ENCODE measurements at regions not wholly inside any gene's neighbourhood (a gene's known extent, or its start where the extent isn't known, plus 50 kb on each side); places are given as distances from the start of the nearest gene placed in this dataset.

DNA sequence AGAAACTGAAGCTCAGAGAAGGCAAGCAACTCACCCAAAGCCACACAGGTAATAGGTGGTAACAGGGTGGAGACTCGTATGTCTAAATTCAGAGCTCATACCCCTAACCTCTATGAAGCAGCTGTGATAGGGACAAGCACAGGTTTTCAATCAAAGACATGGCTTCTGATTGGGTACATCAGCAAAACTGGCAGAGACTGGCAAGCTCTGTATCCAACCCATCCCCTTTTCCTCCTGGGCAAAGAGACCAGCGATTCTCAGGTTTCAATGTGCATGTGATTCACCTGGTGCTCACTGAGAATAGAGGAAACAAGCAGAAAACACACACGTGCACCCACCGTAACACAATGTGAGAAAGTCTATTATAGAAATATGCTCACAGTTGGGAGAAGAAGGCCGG, 153.0 kb downstream of the SMIM20 start:
- no peak overlapping the region for H3K18ac ChIP-seq (ENCODE audit: extremely low read depth, low read length)
- no peaks in the 10 kb centered on the region for H3K4me1 ChIP-seq (replicated peaks in 1 of 4; ENCODE audit: control insufficient read depth in 3 of 4, insufficient read depth in 4 of 4, low read length in 3 of 4)
- H2BK20ac ChIP-seq (ENCODE audit: low read length): no peak overlapping the region
- H3K4me3 ChIP-seq (ENCODE audit: extremely low read depth in 1 of 4, insufficient read depth in 2 of 4, low read depth in 3 of 4, low read length in 4 of 4): no peak overlapping the region
- no peaks in the 10 kb centered on the region for H4K20me1 ChIP-seq (replicated peaks in 1 of 2; ENCODE audit: control insufficient read depth in 1 of 2, insufficient read depth in 2 of 2, low read length in 2 of 2)
- H2BK12ac ChIP-seq (ENCODE audit: low read depth, low read length): no peak overlapping the region
- CTCF ChIA-PET (ENCODE audit: partially characterized antibody): interaction anchor here (0.5 to 8.0 kb wide), 20 partner anchors 8 to 655 kb away, joined by 3 to 54 read pairs (median 3); no protein-coding TSS in a partner anchor
- H3K9ac ChIP-seq (replicated peaks in 1 of 4; ENCODE audit: extremely low read depth in 1 of 4, low read depth in 3 of 4, low read length in 3 of 4): no peak overlapping the region
- 0 out of 2 replicates have a peak overlapping the region, but pooled peaks have one; percentile 36 for H2BK15ac ChIP-seq (ENCODE audit: low read length)
- H3K36me3 ChIP-seq (ENCODE audit: control insufficient read depth in 2 of 4, insufficient read depth in 4 of 4, low read length in 3 of 4): no peaks in the 10 kb centered on the region
- FAIRE-seq (no peak), DNase-seq (ENCODE audit: low read depth in 1 of 2, low spot score in 2 of 2) (no peak)
- no peak overlapping the region for H2BK120ac ChIP-seq (replicated peaks; ENCODE audit: low read depth, low read length)
- no peak overlapping the region for H2BK5ac ChIP-seq (ENCODE audit: low read depth, low read length)
- no peak overlapping the region for H2AK5ac ChIP-seq (ENCODE audit: low read depth, low read length)
- POLR2A ChIA-PET (ENCODE audit: partially characterized antibody): interaction anchor here (1.5 kb wide), 1 partner anchor 369 kb away, joined by 3 read pairs; no protein-coding TSS in a partner anchor
- H3K56ac ChIP-seq (replicated peaks; ENCODE audit: insufficient read length, low read depth, low read length): no peak overlapping the region
- TF ChIP-seq SP1 (IDR thresholded peaks at IDR 0.05; ENCODE audit: low read depth, low read length) (0 out of 2 replicates have a peak, but pooled peaks have one; percentile 47), CBX5 (IDR thresholded peaks at IDR 0.05; ENCODE audit: low read depth, low read length) (no peak), BCL11A (IDR thresholded peaks at IDR 0.05; ENCODE audit: low read depth in 2 of 2, low read length in 2 of 2) (no peak), POLR2A (IDR thresholded peaks at IDR 0.05; ENCODE audit: control extremely low read depth in 1 of 2, low read depth in 2 of 2, low read length in 2 of 2) (no peak), GABPA (IDR thresholded peaks at IDR 0.05; ENCODE audit: borderline replicate concordance, insufficient read depth, low read length) (no peak), RNF2 (IDR thresholded peaks at IDR 0.05; ENCODE audit: borderline replicate concordance, low read depth, low read length, missing control alignments, poor library complexity, severe bottlenecking) (no peak)
- H4K91ac ChIP-seq (replicated peaks; ENCODE audit: insufficient read length, low read length): no peak overlapping the region
- H3K27me3 ChIP-seq (replicated peaks in 1 of 4; ENCODE audit: control insufficient read depth in 3 of 4, extremely low read depth in 1 of 4, insufficient read depth in 3 of 4, low read length in 3 of 4): no peaks in the 10 kb centered on the region
- 80% methylated on average over 5 of the region's 5 CpGs; no CpG with 5 or more reads in 1 of the 2 experiments for WGBS, 2 experiments (ENCODE audit: extremely low coverage in 1 of 2, insufficient coverage in 1 of 2, insufficient read length in 1 of 2, insufficient replicate concordance in 2 of 2, low coverage in 1 of 2, low lambda C conversion rate in 2 of 2, missing lambda C conversion rate in 1 of 2)
- no peak overlapping the region for H3K14ac ChIP-seq (ENCODE audit: insufficient read length)
- H3K23me2 ChIP-seq (ENCODE audit: low read depth, low read length): no peaks in the 10 kb centered on the region; the same call in 1 of the 2 replicates
- H2AFZ ChIP-seq (ENCODE audit: low read length): 0 out of 2 replicates have a peak overlapping the region, but pooled peaks have one; percentile 73
- H3K79me1 ChIP-seq (ENCODE audit: low read depth, low read length): no peaks in the 10 kb centered on the region; the same call in 1 of the 2 replicates
- H3K4ac ChIP-seq (replicated peaks; ENCODE audit: insufficient read length, low read depth, low read length): no peak overlapping the region
- H4K8ac ChIP-seq (ENCODE audit: extremely low read depth, insufficient read depth, low read length): no peak overlapping the region
- H3K79me2 ChIP-seq (ENCODE audit: control insufficient read depth in 1 of 2, insufficient read depth in 2 of 2, low read length in 2 of 2): no peaks in the 10 kb centered on the region
- no peak overlapping the region for H4K5ac ChIP-seq (ENCODE audit: insufficient read length, low read depth, low read length)
- no peak overlapping the region for H3K23ac ChIP-seq (ENCODE audit: insufficient read length)
- no peaks in the 10 kb centered on the region for H3K9me3 ChIP-seq (ENCODE audit: insufficient read depth in 2 of 2, low read depth in 1 of 2, low read length in 1 of 2)
- no peak overlapping the region for H3K4me2 ChIP-seq (ENCODE audit: insufficient read depth in 1 of 2, low read depth in 2 of 2, low read length in 2 of 2)
- H3K27ac ChIP-seq (ENCODE audit: low read depth, low read length): no peak overlapping the region

Data from H1 (cell line).